NB4 (cell line): ENCODE measurements at regions not wholly inside any gene's neighbourhood (a gene's known extent, or its start where the extent isn't known, plus 50 kb on each side); places are given as distances from the start of the nearest gene placed in this dataset.

Experiments
- DNase-seq: peaks from one replicate; pipeline ENCODE4 v3.0.0; 2010; ENCODE audit warnings: low read depth
- H3K4me3 ChIP-seq: one replicate; pipeline ENCODE4 v1.5.1; 2011; ENCODE audit warnings: mild to moderate bottlenecking, low read depth, low read length, moderate library complexity
- MYC ChIP-seq: IDR thresholded peaks from 2 replicates; pipeline ENCODE4 v1.6.1; 2011; ENCODE audit warnings: low read depth, low read length
- POLR2A ChIP-seq: IDR thresholded peaks from 2 replicates; pipeline ENCODE4 v1.6.1; 2011; ENCODE audit warnings: mild to moderate bottlenecking; ENCODE audit not compliant: insufficient read length; ENCODE audit errors: extremely low read depth
- TF ChIP-seq, protein P1 (sequence below): IDR thresholded peaks from 2 replicates; pipeline ENCODE4 v1.6.1; 2011; ENCODE audit warnings: low read depth, low read length
- TF ChIP-seq, protein P2 (sequence below): IDR thresholded peaks from one replicate; pipeline ENCODE4 v1.5.1; 2012; ENCODE audit warnings: low read depth, low read length

DNA sequence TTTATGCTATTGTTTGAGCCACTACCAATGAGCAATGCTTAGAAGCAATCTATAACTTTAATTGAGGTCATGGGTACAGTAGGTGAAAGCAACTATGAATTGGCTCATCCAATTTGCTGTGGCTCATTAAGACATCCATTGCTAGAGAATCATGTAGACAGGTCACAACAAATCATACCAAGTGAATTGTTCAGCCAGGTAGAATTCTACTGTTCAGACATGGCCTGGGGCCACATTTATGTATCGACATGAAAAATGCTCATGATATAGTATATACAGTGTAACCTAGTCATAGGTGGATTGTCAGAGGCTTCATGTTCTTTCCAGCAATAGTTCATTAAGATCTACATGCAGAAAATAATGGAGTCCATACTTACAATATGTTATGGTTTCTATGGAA, 633.7 kb upstream of the EYS start:
- H3K4me3 ChIP-seq: no peak overlapping the region
- TF ChIP-seq, protein P1, sequence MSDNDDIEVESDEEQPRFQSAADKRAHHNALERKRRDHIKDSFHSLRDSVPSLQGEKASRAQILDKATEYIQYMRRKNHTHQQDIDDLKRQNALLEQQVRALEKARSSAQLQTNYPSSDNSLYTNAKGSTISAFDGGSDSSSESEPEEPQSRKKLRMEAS: no peak
- TF ChIP-seq, protein P2, sequence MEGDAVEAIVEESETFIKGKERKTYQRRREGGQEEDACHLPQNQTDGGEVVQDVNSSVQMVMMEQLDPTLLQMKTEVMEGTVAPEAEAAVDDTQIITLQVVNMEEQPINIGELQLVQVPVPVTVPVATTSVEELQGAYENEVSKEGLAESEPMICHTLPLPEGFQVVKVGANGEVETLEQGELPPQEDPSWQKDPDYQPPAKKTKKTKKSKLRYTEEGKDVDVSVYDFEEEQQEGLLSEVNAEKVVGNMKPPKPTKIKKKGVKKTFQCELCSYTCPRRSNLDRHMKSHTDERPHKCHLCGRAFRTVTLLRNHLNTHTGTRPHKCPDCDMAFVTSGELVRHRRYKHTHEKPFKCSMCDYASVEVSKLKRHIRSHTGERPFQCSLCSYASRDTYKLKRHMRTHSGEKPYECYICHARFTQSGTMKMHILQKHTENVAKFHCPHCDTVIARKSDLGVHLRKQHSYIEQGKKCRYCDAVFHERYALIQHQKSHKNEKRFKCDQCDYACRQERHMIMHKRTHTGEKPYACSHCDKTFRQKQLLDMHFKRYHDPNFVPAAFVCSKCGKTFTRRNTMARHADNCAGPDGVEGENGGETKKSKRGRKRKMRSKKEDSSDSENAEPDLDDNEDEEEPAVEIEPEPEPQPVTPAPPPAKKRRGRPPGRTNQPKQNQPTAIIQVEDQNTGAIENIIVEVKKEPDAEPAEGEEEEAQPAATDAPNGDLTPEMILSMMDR: no peak
- no peak for DNase-seq

DNA sequence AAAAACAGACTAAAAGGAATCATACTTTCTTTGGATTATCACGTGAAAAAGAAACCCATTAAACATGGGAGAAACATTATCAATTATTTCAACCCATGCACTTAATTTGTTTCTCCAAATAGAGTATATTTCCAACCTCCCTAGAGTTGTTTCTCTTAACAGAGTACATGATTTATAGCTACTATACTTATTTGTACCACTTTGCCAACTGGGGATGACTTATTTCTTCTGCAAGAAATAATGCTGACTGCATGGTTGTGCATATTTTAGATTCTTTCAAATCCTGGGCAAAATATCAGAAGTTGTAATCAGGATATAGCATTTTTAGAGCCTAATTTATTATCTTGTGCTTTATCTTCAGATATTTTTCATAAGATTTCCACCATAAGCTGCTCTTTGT, 629.1 kb upstream of the EYS start:
- H3K4me3 ChIP-seq: no peak overlapping the region
- no peak for DNase-seq
- TF ChIP-seq, protein P1: no peak
- TF ChIP-seq POLR2A: no peak
- TF ChIP-seq MYC: no peak
- TF ChIP-seq, protein P2: no peak

DNA sequence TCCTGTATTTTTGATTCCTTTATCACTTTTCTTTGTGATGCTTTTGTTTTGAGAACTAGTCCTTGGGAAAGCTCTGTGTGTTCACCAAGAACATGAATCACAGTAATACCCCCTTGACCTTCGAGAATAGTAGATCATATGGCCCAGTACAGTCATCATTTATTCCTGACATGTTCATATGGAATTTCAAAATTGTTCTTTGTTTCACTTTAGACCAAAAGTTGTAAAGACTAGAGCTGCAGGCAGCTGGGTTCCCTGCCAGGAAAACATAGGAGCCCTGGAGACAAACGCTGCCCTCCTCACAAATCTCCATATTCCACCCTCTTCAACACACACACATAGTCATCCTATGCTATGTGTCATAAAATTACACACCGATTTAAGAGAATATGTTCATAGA, 621.2 kb upstream of the EYS start:
- no peak overlapping the region for H3K4me3 ChIP-seq
- TF ChIP-seq, protein P2: no peak
- TF ChIP-seq POLR2A (no peak), MYC (no peak)
- TF ChIP-seq, protein P1: no peak
- DNase-seq: no peak

DNA sequence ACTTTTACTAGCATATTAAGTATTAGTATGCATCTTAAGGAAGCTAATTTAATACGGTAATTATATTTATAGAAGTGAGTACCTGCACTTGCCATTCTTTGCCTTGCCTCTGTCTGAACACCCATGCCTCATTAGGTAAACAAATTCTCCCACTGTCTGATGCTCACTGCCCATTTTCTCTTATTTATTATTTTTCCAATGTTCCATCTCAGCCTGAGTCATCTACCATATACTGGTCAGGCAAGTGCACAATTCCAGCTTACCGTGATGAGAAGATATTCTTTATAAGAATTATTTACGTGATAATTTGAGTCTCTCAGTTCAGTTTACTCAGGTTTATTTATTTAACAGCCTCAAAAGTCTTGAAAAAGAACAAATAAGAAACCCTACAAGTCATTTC, 619.2 kb upstream of the EYS start:
- no peak overlapping the region for H3K4me3 ChIP-seq
- no peak for DNase-seq
- TF ChIP-seq, protein P1: no peak
- TF ChIP-seq POLR2A (no peak), MYC (no peak)
- TF ChIP-seq, protein P2: no peak

DNA sequence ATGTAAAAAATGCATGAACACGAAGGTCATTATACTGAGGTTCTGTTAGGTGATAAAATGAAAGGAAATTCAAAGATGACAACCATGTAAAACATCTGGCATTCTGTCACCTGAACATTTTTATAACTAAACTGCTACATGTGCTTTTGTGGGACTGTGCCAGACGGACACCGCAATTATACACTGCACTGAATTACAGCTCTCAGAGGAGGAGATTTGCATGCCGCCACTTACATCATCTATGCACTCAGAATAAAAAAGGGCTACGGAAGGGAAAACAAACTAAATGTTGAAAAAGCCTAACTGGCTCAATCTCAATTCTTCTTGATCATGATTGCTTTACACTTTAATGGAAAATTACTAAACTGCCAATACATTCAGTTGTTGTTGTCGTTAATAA, 614.0 kb upstream of the EYS start:
- TF ChIP-seq POLR2A: no peak
- TF ChIP-seq, protein P1: no peak
- TF ChIP-seq, protein P2: no peak
- no peak for TF ChIP-seq MYC
- DNase-seq: no peak

DNA sequence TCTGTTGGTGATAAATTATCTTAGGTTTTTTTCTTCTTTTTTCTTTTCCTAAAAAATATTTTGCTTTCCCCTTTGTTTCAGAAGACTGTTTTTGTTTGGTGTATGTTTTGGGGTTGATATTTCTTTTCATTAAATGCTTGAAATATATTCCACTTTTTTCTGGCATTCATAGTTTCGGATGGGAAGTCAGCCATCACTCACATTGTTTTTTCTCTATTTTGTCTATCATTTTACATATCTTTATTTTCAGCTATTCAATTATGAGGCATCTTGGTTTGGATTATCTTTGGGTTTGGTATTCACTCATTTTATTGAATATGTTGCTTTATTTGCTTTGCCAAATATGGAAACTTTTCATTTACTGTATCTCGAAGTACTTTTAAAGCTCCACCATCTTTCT, 600.5 kb upstream of the EYS start:
- TF ChIP-seq, protein P1: no peak
- no peak for TF ChIP-seq MYC
- no peak for TF ChIP-seq POLR2A
- TF ChIP-seq, protein P2: no peak
- no peak for DNase-seq
- H3K4me3 ChIP-seq: no peak overlapping the region

More for the DNA sequence above, 614.0 kb upstream of the EYS start:
- H3K4me3 ChIP-seq: no peak overlapping the region
